COLO668 (cell line): ENCODE measurements at regions not wholly inside any gene's neighbourhood (a gene's known extent, or its start where the extent isn't known, plus 50 kb on each side); places are given as distances from the start of the nearest gene placed in this dataset.
A peak's percentile ranks its signal among the peaks of the same experiment; 100 is the strongest.

Experiments
- DNase-seq: peaks from one replicate; lab custom pipeline; 2025; ENCODE audit not compliant: unreplicated experiment; lab: John Stamatoyannopoulos, UW

- no peak for DNase-seq
These were observed 69.8 kb downstream of the CD83 start for GRCh38 chr6:14187406-14187805.

GRCh38 chr6:14189074-14189473 lies 71.5 kb downstream of the CD83 start:
- DNase-seq, result no peak

- no peak for DNase-seq
These were observed 72.8 kb downstream of the CD83 start for GRCh38 chr6:14190191-14190928.

- no peak for DNase-seq
These were observed 73.3 kb downstream of the CD83 start for GRCh38 chr6:14190929-14191224.

DNA sequence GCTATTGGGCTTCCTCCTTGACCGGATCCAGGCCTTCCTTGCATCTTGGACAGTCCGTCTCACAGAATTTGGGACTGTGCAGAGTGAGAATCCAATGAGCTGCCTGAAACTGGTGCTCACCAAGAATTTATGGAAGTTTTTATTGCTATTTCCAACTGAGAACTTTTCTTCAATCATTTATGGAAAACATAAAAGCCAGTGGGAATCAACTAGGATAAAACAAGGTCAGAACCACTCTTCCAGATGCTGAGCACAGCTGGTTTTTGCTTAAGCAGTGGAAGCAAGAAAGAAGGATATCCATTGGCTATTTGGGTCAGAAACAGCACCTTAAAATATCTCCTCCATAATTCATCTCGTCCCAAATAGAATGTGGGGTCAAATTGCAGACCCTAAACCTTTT lies 74.2 kb downstream of the CD83 start:
- DNase-seq, result no peak

- no peak for DNase-seq
These were observed 74.7 kb downstream of the CD83 start for GRCh38 chr6:14192216-14192788.

GRCh38 chr6:14193524-14193923 lies 76.0 kb downstream of the CD83 start:
- no peak for DNase-seq

DNA sequence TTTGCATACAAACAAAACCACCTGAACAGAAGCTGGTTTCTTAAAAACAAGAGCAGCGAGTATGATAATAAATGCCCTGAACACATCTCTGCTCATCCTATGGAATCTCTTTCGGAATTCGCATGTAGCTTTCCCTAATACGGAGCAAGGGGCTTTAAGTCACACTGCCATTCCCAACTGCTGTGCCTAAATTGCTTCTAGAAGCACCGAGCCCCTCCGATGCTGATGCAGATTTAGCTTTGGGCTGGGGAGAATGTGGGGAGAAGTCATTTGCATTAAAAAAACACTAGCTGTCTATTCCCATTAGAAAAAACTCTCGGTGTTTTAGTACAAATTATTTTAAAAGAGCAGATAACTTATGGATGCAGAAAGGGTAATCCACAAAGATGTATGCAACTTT lies 76.9 kb downstream of the CD83 start:
- no peak for DNase-seq

- DNase-seq, result no peak
These were observed 77.4 kb downstream of the CD83 start for GRCh38 chr6:14194976-14195375.

GRCh38 chr6:14196026-14196425 lies 78.5 kb downstream of the CD83 start:
- DNase-seq, result no peak

DNA sequence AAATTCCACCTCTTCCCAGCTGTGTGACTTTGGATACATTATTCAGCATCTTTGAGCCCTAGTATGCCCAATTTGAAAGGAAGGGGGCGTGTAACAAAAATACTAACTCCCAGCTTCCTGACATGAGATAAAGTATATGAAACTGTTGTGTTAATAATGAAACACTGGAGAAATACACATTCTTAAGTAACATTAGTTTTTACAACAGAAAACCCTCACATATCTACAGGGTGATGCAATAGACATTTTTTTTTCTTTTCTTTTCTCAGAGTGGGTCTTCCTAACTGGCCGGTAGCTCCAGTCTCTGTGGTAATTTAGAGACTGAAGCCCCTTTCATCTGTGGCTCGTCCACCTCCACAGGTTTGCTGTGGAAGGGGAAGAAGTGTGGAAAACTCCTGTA lies 79.5 kb downstream of the CD83 start:
- DNase-seq, result no peak

DNA sequence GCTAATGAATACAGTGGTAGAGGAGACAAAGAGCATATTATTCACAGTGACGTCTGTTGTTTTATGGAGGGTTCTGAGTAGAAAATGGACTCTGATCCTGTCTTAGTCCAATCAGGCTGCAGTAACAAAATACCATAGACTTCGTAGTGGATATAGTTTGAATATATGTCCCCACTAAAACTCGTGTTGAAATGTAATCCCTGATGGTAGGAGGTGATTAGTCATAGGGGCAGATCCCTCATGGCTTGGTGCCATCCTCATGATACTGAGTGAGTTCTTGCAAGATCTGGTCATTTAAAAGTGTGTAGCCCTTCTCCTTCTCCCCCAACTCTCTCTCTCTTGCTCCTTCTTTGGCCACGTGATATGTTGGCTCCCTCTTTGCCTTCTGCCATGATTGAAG lies 82.5 kb downstream of the CD83 start:
- no peak for DNase-seq

GRCh38 chr6:14202947-14203346 lies 85.4 kb downstream of the CD83 start:
- no peak for DNase-seq

- no peak for DNase-seq
These were observed 88.8 kb downstream of the CD83 start for GRCh38 chr6:14206391-14206790.

DNA sequence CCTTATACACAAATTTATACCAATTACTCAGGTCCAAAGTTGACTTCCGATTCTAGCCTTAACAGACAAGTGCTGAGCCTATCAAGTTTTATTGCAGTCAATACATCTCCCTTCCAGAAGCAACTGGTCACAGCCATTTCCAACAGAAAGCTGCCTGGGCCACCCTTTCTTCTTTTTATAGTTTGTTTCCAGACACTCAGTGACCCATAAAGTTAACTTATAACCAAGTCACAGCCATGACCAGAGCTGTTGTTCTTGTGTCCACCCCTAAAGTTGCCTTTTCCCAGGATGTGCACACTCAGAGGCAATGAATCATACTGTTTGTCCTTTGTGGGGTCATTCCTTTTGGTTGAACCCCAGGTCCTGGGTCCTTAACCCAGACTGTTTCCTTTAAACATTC lies 89.9 kb downstream of the CD83 start:
- DNase-seq, result no peak

DNA sequence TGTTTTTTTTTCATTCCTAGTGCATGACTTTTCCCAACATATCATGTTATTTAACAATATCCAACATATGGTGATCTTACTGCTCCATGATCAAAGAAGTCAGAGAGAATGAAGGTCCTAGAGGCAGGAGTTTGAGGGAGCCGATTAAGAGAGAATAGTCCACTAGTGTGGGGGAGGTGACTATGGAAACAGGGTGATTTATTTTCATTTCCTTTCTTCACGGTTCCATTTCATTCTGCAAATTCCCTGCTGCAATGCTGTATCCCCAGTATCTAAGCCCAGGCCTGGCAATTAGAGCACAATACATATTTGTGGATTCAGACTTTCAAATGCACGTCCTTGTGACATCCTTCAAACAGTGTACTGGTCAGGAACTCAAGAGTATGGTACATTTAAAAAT lies 91.4 kb downstream of the CD83 start:
- no peak for DNase-seq

DNA sequence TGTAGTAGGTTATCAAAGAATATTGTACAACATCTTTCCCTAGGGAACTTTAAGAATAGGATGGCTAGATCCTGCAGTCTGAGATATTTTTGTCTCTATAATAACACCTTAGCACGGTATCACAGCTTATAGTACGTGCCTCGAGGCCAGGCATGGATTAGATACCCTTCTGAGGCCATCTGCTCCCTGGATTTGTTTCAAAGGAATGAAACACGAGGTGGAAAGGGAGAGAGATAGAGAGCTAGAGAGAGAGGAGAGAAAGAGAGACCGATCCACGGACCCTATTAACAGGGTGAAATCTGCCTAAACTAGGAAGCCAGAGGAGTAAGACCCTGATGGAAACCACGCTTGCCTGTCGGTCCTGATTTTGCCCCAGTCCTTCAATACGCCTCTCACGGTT lies 92.5 kb downstream of the CD83 start:
- DNase-seq, result no peak

GRCh38 chr6:14210663-14211561 lies 93.3 kb downstream of the CD83 start:
- DNase-seq, result peak; percentile 91

GRCh38 chr6:14211562-14211942 lies 94.0 kb downstream of the CD83 start:
- peak; percentile 19 for DNase-seq

- no peak for DNase-seq
These were observed 94.4 kb downstream of the CD83 start for GRCh38 chr6:14212020-14212419.

GRCh38 chr6:14212632-14213031 lies 95.1 kb downstream of the CD83 start:
- DNase-seq, result no peak

- DNase-seq, result no peak
These were observed 99.5 kb downstream of the CD83 start for GRCh38 chr6:14216946-14217684.
